Stimulated activated CD4-positive, alpha-beta T cell treated with anti-CD3 and anti-CD28 coated beads, Interleukin-2, amount 100 ng/mL, for 24 hours (primary cell): ENCODE measurements at regions not wholly inside any gene's neighbourhood (a gene's known extent, or its start where the extent isn't known, plus 50 kb on each side); places are given as distances from the start of the nearest gene placed in this dataset.
"Not testable (repeated sequence)": the region's sequence is repeated elsewhere in the genome, so short reads cannot be mapped to it uniquely, and the experiment has no call there.

Source experiments
- DNase-seq, 2 donors: peaks; one replicate each; pipeline ENCODE4 v3.0.0-alpha.2; 2020

- no peak for DNase-seq
These were observed 71.8 kb upstream of the TIAM2 start for GRCh38 chr6:154923199-154923869.

- DNase-seq: no peak
These were observed 70.0 kb upstream of the TIAM2 start for GRCh38 chr6:154925130-154925529.

- DNase-seq: no peak
These were observed 68.7 kb upstream of the TIAM2 start for GRCh38 chr6:154926366-154926765.

- peak; percentile 72 to 79 for DNase-seq
These were observed 66.7 kb upstream of the TIAM2 start for GRCh38 chr6:154928325-154928922.

- DNase-seq: no peak
These were observed 64.7 kb upstream of the TIAM2 start for GRCh38 chr6:154930451-154930851.

- DNase-seq: no peak
These were observed 63.2 kb upstream of the TIAM2 start for GRCh38 chr6:154931711-154932424.

- DNase-seq: no peak
These were observed 62.5 kb upstream of the TIAM2 start for GRCh38 chr6:154932515-154933027.

- no peak for DNase-seq
These were observed 61.8 kb upstream of the TIAM2 start for GRCh38 chr6:154933181-154933827.

- no peak for DNase-seq
These were observed 57.6 kb upstream of the TIAM2 start for GRCh38 chr6:154937306-154938220.

GRCh38 chr6:154938221-154938580 is 56.9 kb upstream of the TIAM2 start:
- DNase-seq: no peak

GRCh38 chr6:154938727-154939285 is 56.3 kb upstream of the TIAM2 start:
- DNase-seq: not testable (repeated sequence)

GRCh38 chr6:154942770-154943169 is 52.3 kb upstream of the TIAM2 start:
- DNase-seq: no peak

- no peak for DNase-seq
These were observed 49.7 kb upstream of the TIAM2 start for GRCh38 chr6:154945271-154945890.
